K562 (cell line): ENCODE measurements at regions not wholly inside any gene's neighbourhood (a gene's known extent, or its start where the extent isn't known, plus 50 kb on each side); places are given as distances from the start of the nearest gene placed in this dataset.
"Not testable (repeated sequence)": the region's sequence is repeated elsewhere in the genome, so short reads cannot be mapped to it uniquely, and the experiment has no call there.

ENCODE experiments used
- ATAC-seq: fragments of 200-7000 bp; cut with Tn5 transposase; 3 replicates; pipeline ENCODE4 v1.9.1; 2020; ENCODE audit warnings: moderate library complexity
- BruUV-seq: library from RNA; stranded (reverse); fragments of 400-500 nt; replicated peaks from 2 replicates; lab custom pipeline; 2021; lab: Mats Ljungman, UMichigan
- CTCF ChIA-PET: fragments of 300-600 bp; formaldehyde crosslinking; extraction: SDS; loops from one replicate; lab custom pipeline; 2021; ENCODE audit warnings: low intra/inter-chr PET ratio; lab: Yijun Ruan, JAX
- POLR2A ChIA-PET: fragments of 300-600, 350-650 bp; sonication (Branson Sonifier 250); formaldehyde crosslinking; extraction: SDS; loops from one replicate; lab custom pipeline; 2021; ENCODE audit warnings: antibody characterized with exemption, inconsistent platforms; lab: Yijun Ruan, JAX
- DNase-seq, 4 experiments: peaks; one replicate each; pipeline versions ENCODE4 v3.0.0 to v3.0.0-alpha.2; 2011 to 2018; ENCODE audit warnings: low spot score in 3 of 4, mixed read lengths in 3 of 4; ENCODE audit errors: extremely low read depth in 1 of 4
- FAIRE-seq: peaks from 2 replicates; lab custom pipeline; 2011; peaks lifted over from hg19 to GRCh38; lab: Jason Lieb, UNC
- H2AFZ ChIP-seq: 2 replicates; pipeline ENCODE4 v1.6.0; 2011; ENCODE audit warnings: low read depth, low read length, control low read depth, inconsistent platforms
- H3K27ac ChIP-seq: fragments of 200-600 bp; 3 replicates; pipeline ENCODE4 v1.8.0; 2011; ENCODE audit warnings: low read depth, mild to moderate bottlenecking, control low read depth, inconsistent platforms, low read length, moderate library complexity, mixed read lengths; ENCODE audit errors: extremely low read depth
- H3K27me3 ChIP-seq, 2 experiments: fragments of 300-600 bp in 1 of 2; 2 replicates in 1 of 2; 3 replicates in 1 of 2; pipeline versions ENCODE4 v1.6.0 to v1.8.0; 2011; ENCODE audit warnings: inconsistent platforms in 2 of 2, low read length in 2 of 2, mild to moderate bottlenecking in 1 of 2, mixed read lengths in 1 of 2, moderate library complexity in 1 of 2; ENCODE audit not compliant: control insufficient read depth in 2 of 2, insufficient read depth in 2 of 2
- H3K36me3 ChIP-seq: fragments of 300-600 bp; 3 replicates; pipeline ENCODE4 v1.8.0; 2011; ENCODE audit warnings: mild to moderate bottlenecking, low read length, inconsistent platforms; ENCODE audit not compliant: control insufficient read depth, insufficient read depth
- H3K4me1 ChIP-seq, 2 experiments: fragments of 200-600 bp in 1 of 2; replicated peaks in 1 of 2; 2 replicates in 1 of 2; 3 replicates in 1 of 2; pipeline versions ENCODE4 v1.5.1 to v1.8.0; 2011; ENCODE audit warnings: inconsistent platforms in 2 of 2, low read length in 2 of 2, mild to moderate bottlenecking in 1 of 2, mixed read lengths in 1 of 2, moderate library complexity in 1 of 2; ENCODE audit not compliant: control insufficient read depth in 2 of 2, insufficient read depth in 2 of 2
- H3K4me2 ChIP-seq: 2 replicates; pipeline ENCODE4 v1.6.1; 2011; ENCODE audit warnings: low read length, control low read depth, inconsistent platforms, mixed read lengths; ENCODE audit not compliant: insufficient read depth
- H3K4me3 ChIP-seq: fragments of 200-600 bp; sonication (generic), shearing (Covaris generic); 2 replicates; pipeline ENCODE4 v1.5.1; 2016; ENCODE audit warnings: control low read depth, inconsistent platforms
- H3K79me2 ChIP-seq: fragments of 200-600 bp; 3 replicates; pipeline ENCODE4 v1.8.0; 2011; ENCODE audit warnings: low read length, inconsistent platforms; ENCODE audit not compliant: control insufficient read depth, insufficient read depth
- H3K9ac ChIP-seq, 2 experiments: 2 replicates each; pipeline versions ENCODE4 v1.6.0 to v1.6.1; 2011; ENCODE audit warnings: low read depth in 2 of 2, low read length in 2 of 2, control low read depth in 1 of 2, inconsistent platforms in 1 of 2, mild to moderate bottlenecking in 1 of 2, mixed read lengths in 1 of 2; ENCODE audit not compliant: insufficient read depth in 1 of 2
- H3K9me1 ChIP-seq: one replicate; pipeline ENCODE4 v1.6.0; 2011; ENCODE audit warnings: inconsistent platforms, mild to moderate bottlenecking, low read length, moderate library complexity; ENCODE audit not compliant: control insufficient read depth, insufficient read depth
- H3K9me3 ChIP-seq: replicated peaks from 2 replicates; pipeline ENCODE4 v1.5.1; 2011; ENCODE audit warnings: low read depth, low read length, inconsistent platforms; ENCODE audit not compliant: control insufficient read depth, insufficient read depth
- H4K20me1 ChIP-seq: replicated peaks from 2 replicates; pipeline ENCODE4 v1.6.1; 2011; ENCODE audit warnings: low read length, inconsistent platforms, mixed read lengths; ENCODE audit not compliant: control insufficient read depth, insufficient read depth
- CREB5 ChIP-seq: fragments of 250-450 bp; sonication (Bioruptor Pico); IDR thresholded peaks from 2 replicates; pipeline ENCODE4 v1.5.0; 2020; ENCODE audit warnings: mild to moderate bottlenecking
- HDAC2 ChIP-seq: fragments of 450-650 bp; IDR thresholded peaks from 2 replicates; pipeline ENCODE4 v1.6.1; 2016; ENCODE audit warnings: mild to moderate bottlenecking
- KDM5B ChIP-seq: fragments of 200-600 bp; sonication (generic); IDR thresholded peaks from 2 replicates; pipeline ENCODE4 v1.6.1; 2012; ENCODE audit warnings: low read depth, mild to moderate bottlenecking, moderate library complexity, low read length, control low read depth, inconsistent platforms; ENCODE audit not compliant: insufficient replicate concordance
- LCOR ChIP-seq: sonication (generic); formaldehyde crosslinking; IDR thresholded peaks from 2 replicates; pipeline ENCODE4 v1.8.0; 2022; ENCODE audit warnings: mild to moderate bottlenecking, missing genetic modification reagents
- RAD51 ChIP-seq: fragments of 450-650 bp; IDR thresholded peaks from 2 replicates; pipeline ENCODE4 v1.7.1; 2016; ENCODE audit warnings: low read depth, mild to moderate bottlenecking, borderline replicate concordance
- SUPT5H ChIP-seq: fragments of 450-650 bp; IDR thresholded peaks from 2 replicates; pipeline ENCODE4 v1.6.1; 2016
- THRA ChIP-seq: fragments of 450-650 bp; IDR thresholded peaks from 2 replicates; pipeline ENCODE4 v1.6.1; 2017; ENCODE audit warnings: mild to moderate bottlenecking, moderate library complexity
- YY1 ChIP-seq, 3 experiments: IDR thresholded peaks; 2 replicates each; pipeline ENCODE4 v1.6.1; 2011; ENCODE audit warnings: low read length in 2 of 3, mild to moderate bottlenecking in 2 of 3, moderate library complexity in 2 of 3, borderline replicate concordance in 1 of 3, control low read depth in 1 of 3, low read depth in 1 of 3; ENCODE audit not compliant: insufficient read depth in 3 of 3, insufficient replicate concordance in 2 of 3, control insufficient read depth in 1 of 3, insufficient read length in 1 of 3; ENCODE audit errors: extremely low read depth in 1 of 3
- WGBS: fragments of 100-300 bp; shearing (Covaris generic); methylation state at CpG from one replicate; pipeline ENCODE4 v1.1.6; 2016; ENCODE audit warnings: low coverage, mixed read lengths; ENCODE audit not compliant: insufficient coverage; ENCODE audit errors: missing lambda C conversion rate; 5-methylcytosine and 5-hydroxymethylcytosine counted together
- in situ Hi-C: fragments of 300-500 bp; cut with MboI; formaldehyde crosslinking; loops from 4 replicates; pipeline ENCODE4 v1.15.0; 2018; ENCODE audit warnings: inconsistent platforms, mixed read lengths
- intact Hi-C: fragments of 100-400 bp; cut with micrococcal nuclease; formaldehyde crosslinking; loops from 2 replicates; pipeline ENCODE4 v1.14.2; 2022
- TF ChIP-seq, protein P1 (sequence below): sonication (generic); formaldehyde crosslinking; IDR thresholded peaks from 2 replicates; pipeline ENCODE4 v1.8.0; 2022; ENCODE audit warnings: mild to moderate bottlenecking, missing genetic modification reagents
- TF ChIP-seq, protein P2 (sequence below): fragments of 450-650 bp; IDR thresholded peaks from 2 replicates; pipeline ENCODE4 v1.6.1; 2016; ENCODE audit warnings: borderline replicate concordance

DNA sequence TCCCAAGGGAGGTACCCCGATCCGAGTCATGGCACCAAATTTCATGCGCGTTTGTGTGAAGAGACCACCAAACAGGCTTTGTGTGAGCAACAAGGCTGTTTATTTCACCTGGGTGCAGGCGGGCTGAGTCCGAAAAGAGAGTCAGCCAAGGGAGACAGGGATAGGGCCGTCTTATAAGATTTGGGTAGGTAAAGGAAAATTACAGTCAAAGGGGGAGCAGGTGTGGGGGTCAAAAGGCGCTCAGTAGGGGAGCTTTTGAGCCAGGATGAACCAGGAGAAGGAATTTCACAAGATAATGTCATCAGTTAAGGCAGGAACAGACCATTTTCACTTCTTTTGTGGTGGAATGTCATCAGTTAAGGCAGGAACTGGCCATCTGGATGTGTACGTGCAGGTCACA, 1104.1 kb downstream of the OLFM4 start:
- in situ Hi-C loops, H3K36me3 ChIP-seq, H3K4me3 ChIP-seq, H3K9ac ChIP-seq, H4K20me1 ChIP-seq, ATAC-seq, H3K4me2 ChIP-seq, H3K27me3 ChIP-seq, H3K9me3 ChIP-seq, H3K4me1 ChIP-seq, CTCF ChIA-PET, FAIRE-seq, H3K27ac ChIP-seq, H3K9me1 ChIP-seq, intact Hi-C loops, BruUV-seq, POLR2A ChIA-PET, H2AFZ ChIP-seq, H3K79me2 ChIP-seq, DNase-seq: not testable (repeated sequence)
- 0% methylated on average over 8 of the region's 9 CpGs for WGBS

DNA sequence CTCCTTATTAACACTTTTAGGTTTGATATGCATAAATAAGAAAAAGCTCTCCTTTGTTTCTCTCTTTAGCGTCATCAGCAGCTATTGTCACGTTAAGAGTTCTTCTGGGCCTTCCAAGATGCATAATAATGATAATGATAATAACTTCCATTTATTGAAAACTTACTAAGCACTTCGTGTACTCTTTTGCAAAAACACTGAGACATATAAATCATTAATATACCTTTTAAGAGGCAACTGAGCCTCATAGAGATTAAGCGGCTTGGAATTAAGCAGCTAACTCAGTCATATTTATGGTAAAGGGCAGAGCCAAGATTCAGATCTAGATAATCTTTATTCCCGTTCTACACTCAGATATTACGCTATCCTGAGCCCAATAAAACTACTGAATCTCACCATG, 1105.1 kb downstream of the OLFM4 start:
- CTCF ChIA-PET, result no interaction called here
- H3K27ac ChIP-seq, result no peak overlapping the region
- TF ChIP-seq THRA (no peak), CREB5 (CRISPR knock-in tag) (no peak), KDM5B (no peak), LCOR (no peak), SUPT5H (no peak), RAD51 (no peak), YY1 (IDR thresholded peaks at IDR 0.05; ENCODE audit: borderline replicate concordance in 1 of 3, control insufficient read depth in 1 of 3, extremely low read depth in 1 of 3, insufficient read depth in 3 of 3, insufficient read length in 1 of 3, insufficient replicate concordance in 2 of 3, low read depth in 1 of 3, low read length in 2 of 3) (no peak), HDAC2 (no peak)
- TF ChIP-seq, protein P1, sequence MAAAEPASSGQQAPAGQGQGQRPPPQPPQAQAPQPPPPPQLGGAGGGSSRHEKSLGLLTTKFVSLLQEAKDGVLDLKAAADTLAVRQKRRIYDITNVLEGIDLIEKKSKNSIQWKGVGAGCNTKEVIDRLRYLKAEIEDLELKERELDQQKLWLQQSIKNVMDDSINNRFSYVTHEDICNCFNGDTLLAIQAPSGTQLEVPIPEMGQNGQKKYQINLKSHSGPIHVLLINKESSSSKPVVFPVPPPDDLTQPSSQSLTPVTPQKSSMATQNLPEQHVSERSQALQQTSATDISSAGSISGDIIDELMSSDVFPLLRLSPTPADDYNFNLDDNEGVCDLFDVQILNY (CRISPR knock-in tag), result no peak
- TF ChIP-seq, protein P2, sequence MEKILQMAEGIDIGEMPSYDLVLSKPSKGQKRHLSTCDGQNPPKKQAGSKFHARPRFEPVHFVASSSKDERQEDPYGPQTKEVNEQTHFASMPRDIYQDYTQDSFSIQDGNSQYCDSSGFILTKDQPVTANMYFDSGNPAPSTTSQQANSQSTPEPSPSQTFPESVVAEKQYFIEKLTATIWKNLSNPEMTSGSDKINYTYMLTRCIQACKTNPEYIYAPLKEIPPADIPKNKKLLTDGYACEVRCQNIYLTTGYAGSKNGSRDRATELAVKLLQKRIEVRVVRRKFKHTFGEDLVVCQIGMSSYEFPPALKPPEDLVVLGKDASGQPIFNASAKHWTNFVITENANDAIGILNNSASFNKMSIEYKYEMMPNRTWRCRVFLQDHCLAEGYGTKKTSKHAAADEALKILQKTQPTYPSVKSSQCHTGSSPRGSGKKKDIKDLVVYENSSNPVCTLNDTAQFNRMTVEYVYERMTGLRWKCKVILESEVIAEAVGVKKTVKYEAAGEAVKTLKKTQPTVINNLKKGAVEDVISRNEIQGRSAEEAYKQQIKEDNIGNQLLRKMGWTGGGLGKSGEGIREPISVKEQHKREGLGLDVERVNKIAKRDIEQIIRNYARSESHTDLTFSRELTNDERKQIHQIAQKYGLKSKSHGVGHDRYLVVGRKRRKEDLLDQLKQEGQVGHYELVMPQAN, result no peak

More for the DNA sequence above, 1105.1 kb downstream of the OLFM4 start:
- no peaks in the 10 kb centered on the region for H3K36me3 ChIP-seq
- no peaks in the 10 kb centered on the region for H3K4me1 ChIP-seq
- H3K27me3 ChIP-seq, result no peaks in the 10 kb centered on the region
- ATAC-seq (no peak), FAIRE-seq (no peak), DNase-seq (no peak)
- no peaks in the 10 kb centered on the region for H3K79me2 ChIP-seq
- H2AFZ ChIP-seq, result no peak overlapping the region
- no TSS peak for BruUV-seq
- POLR2A ChIA-PET, result no interaction called here
- H3K4me3 ChIP-seq, result no peak overlapping the region
- H3K9me3 ChIP-seq, result no peaks in the 10 kb centered on the region
- intact Hi-C loops, result no loop called here
- H4K20me1 ChIP-seq, result no peaks in the 10 kb centered on the region
- no peak overlapping the region for H3K9ac ChIP-seq
- WGBS, result 8% methylated on average over 6 of the region's 6 CpGs
- H3K9me1 ChIP-seq, result no peaks in the 10 kb centered on the region
- in situ Hi-C loops, result no loop called here
- no peak overlapping the region for H3K4me2 ChIP-seq
